SU-DHL-6 (cell line): ENCODE measurements at regions not wholly inside any gene's neighbourhood (a gene's known extent, or its start where the extent isn't known, plus 50 kb on each side); places are given as distances from the start of the nearest gene placed in this dataset.

Source experiments
- H2AFZ ChIP-seq: fragments of 200-600 bp; sonication (generic); 2 replicates; pipeline ENCODE4 v1.6.1; 2014; ENCODE audit warnings: low read depth, mild to moderate bottlenecking, moderate library complexity, mixed read lengths, antibody characterized with exemption, low read length; ENCODE audit not compliant: severe bottlenecking
- H3F3A ChIP-seq: fragments of 200-600 bp; shearing (Covaris generic); 2 replicates; pipeline ENCODE4 v1.6.0; 2016; ENCODE audit warnings: antibody characterized with exemption, mild to moderate bottlenecking; ENCODE audit not compliant: insufficient read depth
- H3K27ac ChIP-seq: fragments of 200-600 bp; sonication (generic); 2 replicates; pipeline ENCODE4 v1.5.1; 2016; ENCODE audit warnings: low read depth, mild to moderate bottlenecking, low read length, moderate library complexity, mixed read lengths
- H3K27me3 ChIP-seq: fragments of 200-600 bp; sonication (generic), shearing (Covaris generic); 2 replicates; pipeline ENCODE4 v1.6.0; 2014; ENCODE audit warnings: mild to moderate bottlenecking, low read length
- H3K36me3 ChIP-seq: fragments of 200-600 bp; sonication (generic); 2 replicates; pipeline ENCODE4 v1.6.1; 2014; ENCODE audit warnings: mild to moderate bottlenecking, low read length, mixed read lengths
- H3K4me2 ChIP-seq: fragments of 300-600, 200-600 bp; shearing (Covaris generic), sonication (generic); 2 replicates; pipeline ENCODE4 v1.6.0; 2014; ENCODE audit warnings: low read length, low read depth, mild to moderate bottlenecking; ENCODE audit not compliant: poor library complexity, severe bottlenecking
- H3K4me3 ChIP-seq: fragments of 200-600 bp; sonication (generic); 2 replicates; pipeline ENCODE4 v1.5.1; 2014; ENCODE audit warnings: antibody characterized with exemption, low read length, mild to moderate bottlenecking, mixed read lengths; ENCODE audit not compliant: insufficient read depth, poor library complexity, severe bottlenecking
- H3K79me2 ChIP-seq: fragments of 200-600 bp; sonication (generic); 2 replicates; pipeline ENCODE4 v1.6.1; 2014; ENCODE audit warnings: mild to moderate bottlenecking, low read length, moderate library complexity; ENCODE audit not compliant: insufficient read depth
- H3K9ac ChIP-seq: fragments of 200-600 bp; sonication (generic); 2 replicates; pipeline ENCODE4 v1.7.0; 2014; ENCODE audit warnings: mild to moderate bottlenecking, low read length
- H3K9me2 ChIP-seq: fragments of 200-600 bp; sonication (generic); replicated peaks from 2 replicates; pipeline ENCODE4 v1.6.1; 2014; ENCODE audit warnings: low read length; ENCODE audit not compliant: insufficient read depth
- H3K9me3 ChIP-seq: fragments of 200-600 bp; sonication (generic); 2 replicates; pipeline ENCODE4 v1.6.1; 2014; ENCODE audit warnings: low read length, mixed read lengths; ENCODE audit not compliant: insufficient read depth
- H4K20me1 ChIP-seq: fragments of 200-600 bp; sonication (generic); 2 replicates; pipeline ENCODE4 v1.6.1; 2014; ENCODE audit warnings: low read depth, mild to moderate bottlenecking, antibody characterized with exemption, low read length, moderate library complexity, mixed read lengths
- CTCF ChIP-seq: fragments of 200-600 bp; sonication (generic); IDR thresholded peaks from one replicate; pipeline ENCODE4 v1.5.1; 2017; ENCODE audit warnings: antibody characterized with exemption, mild to moderate bottlenecking, low read length, moderate library complexity; ENCODE audit not compliant: insufficient read depth, poor library complexity, severe bottlenecking
- EZH2phosphoT487 ChIP-seq: fragments of 200-600 bp; sonication (generic), shearing (Covaris generic); conservative IDR thresholded peaks from 2 replicates; pipeline ENCODE4 v1.6.1; 2018; ENCODE audit warnings: mild to moderate bottlenecking, antibody characterized with exemption, low read length, moderate library complexity, mixed read lengths

- H3K4me3 ChIP-seq: no peak overlapping the region
- H4K20me1 ChIP-seq: no peaks in the 10 kb centered on the region
- H3K4me2 ChIP-seq: no peak overlapping the region
- TF ChIP-seq EZH2phosphoT487 (no peak), CTCF (no peak)
- no peaks in the 10 kb centered on the region for H3K27me3 ChIP-seq
- H3K79me2 ChIP-seq: 0 out of 2 replicates have a peak, but pooled peaks cover 5% of the 10 kb centered on the region
- H3K9ac ChIP-seq: no peak overlapping the region
- peaks cover 47% of the 10 kb centered on the region for H3K9me3 ChIP-seq
- no peak overlapping the region for H2AFZ ChIP-seq
- H3K27ac ChIP-seq: no peak overlapping the region
- H3K36me3 ChIP-seq: peaks cover 65% of the 10 kb centered on the region
- no peaks in the 10 kb centered on the region for H3K9me2 ChIP-seq
- H3F3A ChIP-seq: no peaks in the 10 kb centered on the region; the same call in 1 of the 2 replicates
Observed at GRCh38 chr19:20397292-20397691, 168.3 kb downstream of the ZNF737 start.

- Histone ChIP-seq H4K20me1 (no peaks in the 10 kb centered on the region), H2AFZ (no peak overlapping the region), H3K4me3 (no peak overlapping the region), H3K9ac (no peak overlapping the region), H3K9me3 (no peaks in the 10 kb centered on the region), H3K79me2 (no peaks in the 10 kb centered on the region), H3K9me2 (no peaks in the 10 kb centered on the region), H3K36me3 (no peaks in the 10 kb centered on the region), H3F3A (no peaks in the 10 kb centered on the region; the same call in 1 of the 2 replicates), H3K27me3 (no peaks in the 10 kb centered on the region), H3K4me2 (no peak overlapping the region), H3K27ac (no peak overlapping the region)
- TF ChIP-seq EZH2phosphoT487 (no peak), CTCF (no peak)
Observed at GRCh38 chr19:20388706-20389225, 176.8 kb downstream of the ZNF737 start.

GRCh38 chr19:20385061-20385460, 180.5 kb downstream of the ZNF737 start:
- Histone ChIP-seq H4K20me1 (no peaks in the 10 kb centered on the region), H3K9ac (no peak overlapping the region), H3K9me3 (no peaks in the 10 kb centered on the region), H2AFZ (no peak overlapping the region), H3K9me2 (no peaks in the 10 kb centered on the region), H3K4me2 (no peak overlapping the region), H3K27ac (no peak overlapping the region), H3F3A (no peaks in the 10 kb centered on the region), H3K79me2 (no peaks in the 10 kb centered on the region), H3K27me3 (no peaks in the 10 kb centered on the region), H3K4me3 (no peak overlapping the region), H3K36me3 (no peaks in the 10 kb centered on the region)
- TF ChIP-seq EZH2phosphoT487 (no peak), CTCF (no peak)
